GM23338 (cell line): ENCODE measurements at regions not wholly inside any gene's neighbourhood (a gene's known extent, or its start where the extent isn't known, plus 50 kb on each side); places are given as distances from the start of the nearest gene placed in this dataset.

Experiments used
- ATAC-seq: fragments of 200-7000 bp; cut with Tn5 transposase; 3 replicates; pipeline ENCODE4 v1.9.1; 2020
- DNase-seq: peaks from one replicate; pipeline ENCODE4 v3.0.0-alpha.2; 2015; ENCODE audit warnings: low spot score
- H2AFZ ChIP-seq: fragments of 200-600 bp; sonication (generic); 2 replicates; pipeline ENCODE4 v1.8.0; 2016; ENCODE audit warnings: antibody characterized with exemption, mild to moderate bottlenecking, moderate library complexity
- H3F3A ChIP-seq: fragments of 200-600 bp; sonication (generic); replicated peaks from 2 replicates; pipeline ENCODE4 v1.8.0; 2017; ENCODE audit warnings: antibody characterized with exemption, mixed run types, low read depth
- H3K27ac ChIP-seq: fragments of 200-600 bp; sonication (generic); 2 replicates; pipeline ENCODE4 v1.6.1; 2016; ENCODE audit warnings: low read depth
- H3K27me3 ChIP-seq: fragments of 200-600 bp; sonication (generic); 2 replicates; pipeline ENCODE4 v1.8.0; 2016; ENCODE audit warnings: mild to moderate bottlenecking, mixed run types, moderate library complexity; ENCODE audit not compliant: insufficient read depth
- H3K36me3 ChIP-seq: fragments of 200-600 bp; sonication (generic); 2 replicates; pipeline ENCODE4 v1.8.0; 2016; ENCODE audit warnings: mild to moderate bottlenecking; ENCODE audit not compliant: insufficient read depth
- H3K4me1 ChIP-seq: fragments of 200-600 bp; sonication (generic); 2 replicates; pipeline ENCODE4 v1.8.0; 2016; ENCODE audit warnings: mild to moderate bottlenecking, moderate library complexity; ENCODE audit not compliant: insufficient read depth
- H3K4me2 ChIP-seq: fragments of 200-600 bp; sonication (generic); 2 replicates; pipeline ENCODE4 v1.7.1; 2017; ENCODE audit warnings: mixed run types
- H3K4me3 ChIP-seq: fragments of 200-600 bp; sonication (generic); 2 replicates; pipeline ENCODE4 v1.6.1; 2016; ENCODE audit warnings: mixed run types
- H3K79me2 ChIP-seq: fragments of 200-600 bp; sonication (generic); replicated peaks from 2 replicates; pipeline ENCODE4 v1.8.0; 2017; ENCODE audit warnings: mild to moderate bottlenecking; ENCODE audit not compliant: insufficient read depth
- H3K9me2 ChIP-seq: fragments of 200-600 bp; sonication (generic); 2 replicates; pipeline ENCODE4 v1.8.0; 2017; ENCODE audit not compliant: insufficient read depth
- H4K20me1 ChIP-seq: fragments of 200-600 bp; sonication (generic); replicated peaks from 2 replicates; pipeline ENCODE4 v1.8.0; 2017; ENCODE audit warnings: mild to moderate bottlenecking; ENCODE audit not compliant: insufficient read depth
- H3K27ac Mint-ChIP-seq: 2 replicates; pipeline ENCODE4 v1.8.0; 2020; ENCODE audit warnings: inconsistent platforms, mild to moderate bottlenecking, moderate library complexity, mixed read lengths
- H3K27me3 Mint-ChIP-seq: 3 replicates; pipeline ENCODE4 v1.8.0; 2022; ENCODE audit warnings: low read depth, mild to moderate bottlenecking, moderate library complexity, mixed read lengths, inconsistent platforms; ENCODE audit not compliant: insufficient read depth, poor library complexity
- H3K36me3 Mint-ChIP-seq: 3 replicates; pipeline ENCODE4 v1.8.0; 2021; ENCODE audit warnings: low read depth, mild to moderate bottlenecking, inconsistent platforms, moderate library complexity, mixed read lengths
- H3K4me1 Mint-ChIP-seq: 3 replicates; pipeline ENCODE4 v1.8.0; 2020; ENCODE audit warnings: mild to moderate bottlenecking, inconsistent platforms, mixed read lengths
- H3K4me3 Mint-ChIP-seq: 3 replicates; pipeline ENCODE4 v1.8.0; 2021; ENCODE audit warnings: moderate library complexity, mild to moderate bottlenecking, inconsistent platforms, mixed read lengths
- H3K9me3 Mint-ChIP-seq: 3 replicates; pipeline ENCODE4 v1.8.0; 2020; ENCODE audit warnings: moderate library complexity, mild to moderate bottlenecking, inconsistent platforms, mixed read lengths
- CREB1 ChIP-seq: fragments of 250-450 bp; sonication (Bioruptor Pico); IDR thresholded peaks from 2 replicates; pipeline ENCODE4 v1.5.0; 2020; ENCODE audit warnings: low read depth, mild to moderate bottlenecking, moderate library complexity
- EZH2 ChIP-seq: fragments of 200-600 bp; sonication (generic); IDR thresholded peaks from one replicate; pipeline ENCODE4 v1.8.0; 2017; ENCODE audit warnings: antibody characterized with exemption, mild to moderate bottlenecking, low read depth; ENCODE audit not compliant: unreplicated experiment
- EZH2phosphoT487 ChIP-seq: fragments of 200-600 bp; sonication (generic); IDR thresholded peaks from one replicate; pipeline ENCODE4 v1.8.1; 2018; ENCODE audit warnings: antibody characterized with exemption; ENCODE audit not compliant: unreplicated experiment
- JUNB ChIP-seq: IDR thresholded peaks from one replicate; pipeline ENCODE4 v1.6.1; 2016; ENCODE audit warnings: antibody characterized with exemption; ENCODE audit not compliant: unreplicated experiment
- NANOG ChIP-seq: IDR thresholded peaks from 2 replicates; pipeline ENCODE4 v1.6.1; 2016; ENCODE audit warnings: antibody characterized with exemption, borderline replicate concordance
- POLR2AphosphoS5 ChIP-seq: IDR thresholded peaks from 2 replicates; pipeline ENCODE4 v1.6.1; 2016; ENCODE audit warnings: antibody characterized with exemption, low read depth
- STAT1 ChIP-seq: IDR thresholded peaks from one replicate; pipeline ENCODE4 v1.6.1; 2016; ENCODE audit warnings: antibody characterized with exemption; ENCODE audit not compliant: unreplicated experiment
- ZNF114 ChIP-seq: fragments of 250-450 bp; sonication (Bioruptor Pico); IDR thresholded peaks from 2 replicates; pipeline ENCODE4 v1.5.0; 2020; ENCODE audit warnings: mild to moderate bottlenecking, moderate library complexity
- ZNF331 ChIP-seq: fragments of 250-450 bp; sonication (Bioruptor Pico); IDR thresholded peaks from 2 replicates; pipeline ENCODE4 v1.5.0; 2020; ENCODE audit warnings: low read depth, mild to moderate bottlenecking, moderate library complexity
- TF ChIP-seq, protein P1 (sequence below), 2 experiments: fragments of 200-600 bp in 1 of 2; sonication (generic) in 1 of 2; conservative IDR thresholded peaks; 2 replicates each; pipeline versions ENCODE4 v1.5.1 to v1.6.1; 2016 to 2017; ENCODE audit warnings: antibody characterized with exemption in 2 of 2, low read depth in 2 of 2, mild to moderate bottlenecking in 2 of 2, moderate library complexity in 1 of 2
- TF ChIP-seq, protein P2 (sequence below): IDR thresholded peaks from 2 replicates; pipeline ENCODE4 v1.6.1; 2016; ENCODE audit warnings: antibody characterized with exemption
- TF ChIP-seq, protein P3 (sequence below): IDR thresholded peaks from one replicate; pipeline ENCODE4 v1.6.1; 2018; ENCODE audit warnings: antibody characterized with exemption; ENCODE audit not compliant: unreplicated experiment

DNA sequence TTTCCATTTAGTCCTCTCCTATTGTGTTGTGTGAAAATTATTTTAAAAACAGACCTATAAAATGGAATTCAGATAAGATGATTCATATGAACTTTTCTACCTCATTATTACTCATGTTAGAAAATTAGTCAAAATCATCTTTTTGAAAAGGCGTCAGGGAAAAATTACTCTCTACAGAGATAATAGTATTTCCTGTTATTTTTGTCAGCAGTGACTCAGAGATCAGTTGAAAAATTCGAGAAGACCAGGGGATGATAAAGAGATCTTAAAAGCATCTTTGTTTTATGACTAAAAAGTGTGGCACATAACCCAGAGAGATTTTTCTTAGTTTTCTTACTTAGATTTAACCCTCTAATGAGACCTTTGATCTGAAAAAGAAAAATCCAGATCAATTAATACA, 157.9 kb upstream of the CARD18 start (continued):
- TF ChIP-seq EZH2phosphoT487: no peak
- TF ChIP-seq, protein P1, sequence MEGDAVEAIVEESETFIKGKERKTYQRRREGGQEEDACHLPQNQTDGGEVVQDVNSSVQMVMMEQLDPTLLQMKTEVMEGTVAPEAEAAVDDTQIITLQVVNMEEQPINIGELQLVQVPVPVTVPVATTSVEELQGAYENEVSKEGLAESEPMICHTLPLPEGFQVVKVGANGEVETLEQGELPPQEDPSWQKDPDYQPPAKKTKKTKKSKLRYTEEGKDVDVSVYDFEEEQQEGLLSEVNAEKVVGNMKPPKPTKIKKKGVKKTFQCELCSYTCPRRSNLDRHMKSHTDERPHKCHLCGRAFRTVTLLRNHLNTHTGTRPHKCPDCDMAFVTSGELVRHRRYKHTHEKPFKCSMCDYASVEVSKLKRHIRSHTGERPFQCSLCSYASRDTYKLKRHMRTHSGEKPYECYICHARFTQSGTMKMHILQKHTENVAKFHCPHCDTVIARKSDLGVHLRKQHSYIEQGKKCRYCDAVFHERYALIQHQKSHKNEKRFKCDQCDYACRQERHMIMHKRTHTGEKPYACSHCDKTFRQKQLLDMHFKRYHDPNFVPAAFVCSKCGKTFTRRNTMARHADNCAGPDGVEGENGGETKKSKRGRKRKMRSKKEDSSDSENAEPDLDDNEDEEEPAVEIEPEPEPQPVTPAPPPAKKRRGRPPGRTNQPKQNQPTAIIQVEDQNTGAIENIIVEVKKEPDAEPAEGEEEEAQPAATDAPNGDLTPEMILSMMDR (conservative IDR thresholded peaks at IDR 0.05; ENCODE audit: low read depth in 2 of 2): no peak
- TF ChIP-seq NANOG: no peak
- no peak for TF ChIP-seq ZNF114 (CRISPR knock-in tag)
- TF ChIP-seq, protein P2, sequence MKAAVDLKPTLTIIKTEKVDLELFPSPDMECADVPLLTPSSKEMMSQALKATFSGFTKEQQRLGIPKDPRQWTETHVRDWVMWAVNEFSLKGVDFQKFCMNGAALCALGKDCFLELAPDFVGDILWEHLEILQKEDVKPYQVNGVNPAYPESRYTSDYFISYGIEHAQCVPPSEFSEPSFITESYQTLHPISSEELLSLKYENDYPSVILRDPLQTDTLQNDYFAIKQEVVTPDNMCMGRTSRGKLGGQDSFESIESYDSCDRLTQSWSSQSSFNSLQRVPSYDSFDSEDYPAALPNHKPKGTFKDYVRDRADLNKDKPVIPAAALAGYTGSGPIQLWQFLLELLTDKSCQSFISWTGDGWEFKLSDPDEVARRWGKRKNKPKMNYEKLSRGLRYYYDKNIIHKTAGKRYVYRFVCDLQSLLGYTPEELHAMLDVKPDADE: no peak

DNA sequence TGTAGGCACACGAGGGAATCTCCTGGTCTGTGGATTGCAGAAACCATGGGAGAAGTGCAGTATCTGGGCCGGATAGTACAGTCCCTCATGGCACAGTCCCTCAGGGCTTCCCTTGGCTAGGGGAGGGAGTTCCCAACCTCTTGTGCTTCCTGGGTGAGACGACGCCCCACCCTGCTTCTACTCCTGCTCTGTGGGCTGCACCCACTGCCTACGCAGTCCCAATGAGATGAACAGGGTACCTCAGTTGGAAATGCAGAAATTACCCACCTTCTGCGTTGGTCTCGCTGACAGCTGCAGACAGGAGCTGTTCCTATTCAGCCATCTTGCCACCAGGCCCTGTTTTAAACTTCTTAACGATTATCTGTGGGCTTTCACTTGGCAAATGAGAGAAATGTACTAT, 157.2 kb upstream of the CARD18 start:
- no peaks in the 10 kb centered on the region for H3K36me3 Mint-ChIP-seq
- no peak overlapping the region for H3K4me3 Mint-ChIP-seq
- no peak overlapping the region for H3K27ac ChIP-seq
- H3F3A ChIP-seq: no peaks in the 10 kb centered on the region
- no peaks in the 10 kb centered on the region for H3K4me1 ChIP-seq
- H3K79me2 ChIP-seq: no peaks in the 10 kb centered on the region
- H3K36me3 ChIP-seq: no peaks in the 10 kb centered on the region
- ATAC-seq: no peak
- H3K27me3 Mint-ChIP-seq: no peaks in the 10 kb centered on the region
- no peaks in the 10 kb centered on the region for H3K27me3 ChIP-seq
- H4K20me1 ChIP-seq: no peaks in the 10 kb centered on the region
- H3K4me2 ChIP-seq: no peak overlapping the region
- H2AFZ ChIP-seq: peak overlapping the region; percentile 76; the same call in 1 of the 2 replicates
- H3K4me1 Mint-ChIP-seq: no peaks in the 10 kb centered on the region
- H3K4me3 ChIP-seq: no peak overlapping the region
- no peak overlapping the region for H3K27ac Mint-ChIP-seq
- no peak for DNase-seq
- no peaks in the 10 kb centered on the region for H3K9me2 ChIP-seq
- H3K9me3 Mint-ChIP-seq: peaks cover 5% of the 10 kb centered on the region; the same call in 1 of the 3 replicates
- TF ChIP-seq STAT1 (no peak), ZNF331 (CRISPR knock-in tag) (no peak), JUNB (no peak), NANOG (no peak), EZH2 (no peak), POLR2AphosphoS5 (no peak), CREB1 (CRISPR knock-in tag) (no peak)
- TF ChIP-seq, protein P3, sequence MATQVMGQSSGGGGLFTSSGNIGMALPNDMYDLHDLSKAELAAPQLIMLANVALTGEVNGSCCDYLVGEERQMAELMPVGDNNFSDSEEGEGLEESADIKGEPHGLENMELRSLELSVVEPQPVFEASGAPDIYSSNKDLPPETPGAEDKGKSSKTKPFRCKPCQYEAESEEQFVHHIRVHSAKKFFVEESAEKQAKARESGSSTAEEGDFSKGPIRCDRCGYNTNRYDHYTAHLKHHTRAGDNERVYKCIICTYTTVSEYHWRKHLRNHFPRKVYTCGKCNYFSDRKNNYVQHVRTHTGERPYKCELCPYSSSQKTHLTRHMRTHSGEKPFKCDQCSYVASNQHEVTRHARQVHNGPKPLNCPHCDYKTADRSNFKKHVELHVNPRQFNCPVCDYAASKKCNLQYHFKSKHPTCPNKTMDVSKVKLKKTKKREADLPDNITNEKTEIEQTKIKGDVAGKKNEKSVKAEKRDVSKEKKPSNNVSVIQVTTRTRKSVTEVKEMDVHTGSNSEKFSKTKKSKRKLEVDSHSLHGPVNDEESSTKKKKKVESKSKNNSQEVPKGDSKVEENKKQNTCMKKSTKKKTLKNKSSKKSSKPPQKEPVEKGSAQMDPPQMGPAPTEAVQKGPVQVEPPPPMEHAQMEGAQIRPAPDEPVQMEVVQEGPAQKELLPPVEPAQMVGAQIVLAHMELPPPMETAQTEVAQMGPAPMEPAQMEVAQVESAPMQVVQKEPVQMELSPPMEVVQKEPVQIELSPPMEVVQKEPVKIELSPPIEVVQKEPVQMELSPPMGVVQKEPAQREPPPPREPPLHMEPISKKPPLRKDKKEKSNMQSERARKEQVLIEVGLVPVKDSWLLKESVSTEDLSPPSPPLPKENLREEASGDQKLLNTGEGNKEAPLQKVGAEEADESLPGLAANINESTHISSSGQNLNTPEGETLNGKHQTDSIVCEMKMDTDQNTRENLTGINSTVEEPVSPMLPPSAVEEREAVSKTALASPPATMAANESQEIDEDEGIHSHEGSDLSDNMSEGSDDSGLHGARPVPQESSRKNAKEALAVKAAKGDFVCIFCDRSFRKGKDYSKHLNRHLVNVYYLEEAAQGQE: no peak
- TF ChIP-seq, protein P1 (conservative IDR thresholded peaks at IDR 0.05; ENCODE audit: low read depth in 2 of 2): no peak
